HUDEP-2 (cell line): ENCODE measurements at regions not wholly inside any gene's neighbourhood (a gene's known extent, or its start where the extent isn't known, plus 50 kb on each side); places are given as distances from the start of the nearest gene placed in this dataset.

Experiments
- DNase-seq, 76 experiments: peaks; one replicate each; lab custom pipeline; 2025; ENCODE audit not compliant: unreplicated experiment in 76 of 76; lab: John Stamatoyannopoulos, UW

DNA sequence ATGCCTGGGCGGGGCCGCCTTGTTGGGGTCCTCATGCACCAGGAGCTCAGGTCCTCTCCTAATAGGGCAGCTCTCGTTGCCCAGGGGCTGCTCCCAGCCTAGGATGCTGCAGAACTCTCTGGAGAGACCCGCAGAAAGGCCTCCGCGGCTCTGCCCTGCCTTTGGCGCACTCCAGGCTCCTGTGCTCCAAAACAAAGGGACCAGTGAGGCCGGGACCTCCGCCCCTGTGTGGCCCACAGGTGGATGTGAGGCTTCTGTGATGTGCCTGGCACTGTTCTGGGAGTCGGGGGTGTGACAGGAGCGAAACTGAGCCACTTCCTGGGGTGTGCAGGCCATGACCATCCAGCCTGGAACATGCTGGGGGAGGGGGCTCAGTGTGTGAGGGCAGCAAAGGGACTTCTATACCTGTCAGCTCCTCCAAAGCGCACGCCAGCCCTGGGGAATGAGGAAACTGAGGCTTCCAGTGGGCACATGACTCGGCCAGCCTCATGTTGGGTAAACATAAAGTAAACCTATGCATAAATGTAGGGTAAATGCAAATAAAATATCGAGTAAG lies 153.2 kb downstream of the IRF8 start:
- no peak for DNase-seq

DNA sequence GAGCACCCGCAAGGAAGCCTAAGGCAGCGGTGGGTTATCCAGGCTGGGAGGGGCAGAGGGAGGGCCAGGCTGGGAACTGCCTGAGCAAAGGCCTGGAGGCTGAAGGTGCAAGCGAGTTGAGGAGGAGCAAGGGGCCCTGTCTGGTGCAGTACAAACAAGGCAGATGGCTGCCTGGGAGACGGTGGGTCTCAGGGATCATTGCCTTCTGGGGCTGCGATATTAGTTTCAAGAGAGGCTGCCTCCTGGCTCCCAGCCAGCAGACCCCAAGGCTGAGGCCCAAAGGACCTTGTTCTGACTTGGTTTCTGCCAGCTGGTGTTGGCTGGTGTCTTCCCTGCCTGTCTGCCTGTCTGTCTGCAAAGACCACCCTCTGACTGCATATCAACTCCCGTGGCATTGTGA lies 154.0 kb downstream of the IRF8 start:
- DNase-seq, result no peak

DNA sequence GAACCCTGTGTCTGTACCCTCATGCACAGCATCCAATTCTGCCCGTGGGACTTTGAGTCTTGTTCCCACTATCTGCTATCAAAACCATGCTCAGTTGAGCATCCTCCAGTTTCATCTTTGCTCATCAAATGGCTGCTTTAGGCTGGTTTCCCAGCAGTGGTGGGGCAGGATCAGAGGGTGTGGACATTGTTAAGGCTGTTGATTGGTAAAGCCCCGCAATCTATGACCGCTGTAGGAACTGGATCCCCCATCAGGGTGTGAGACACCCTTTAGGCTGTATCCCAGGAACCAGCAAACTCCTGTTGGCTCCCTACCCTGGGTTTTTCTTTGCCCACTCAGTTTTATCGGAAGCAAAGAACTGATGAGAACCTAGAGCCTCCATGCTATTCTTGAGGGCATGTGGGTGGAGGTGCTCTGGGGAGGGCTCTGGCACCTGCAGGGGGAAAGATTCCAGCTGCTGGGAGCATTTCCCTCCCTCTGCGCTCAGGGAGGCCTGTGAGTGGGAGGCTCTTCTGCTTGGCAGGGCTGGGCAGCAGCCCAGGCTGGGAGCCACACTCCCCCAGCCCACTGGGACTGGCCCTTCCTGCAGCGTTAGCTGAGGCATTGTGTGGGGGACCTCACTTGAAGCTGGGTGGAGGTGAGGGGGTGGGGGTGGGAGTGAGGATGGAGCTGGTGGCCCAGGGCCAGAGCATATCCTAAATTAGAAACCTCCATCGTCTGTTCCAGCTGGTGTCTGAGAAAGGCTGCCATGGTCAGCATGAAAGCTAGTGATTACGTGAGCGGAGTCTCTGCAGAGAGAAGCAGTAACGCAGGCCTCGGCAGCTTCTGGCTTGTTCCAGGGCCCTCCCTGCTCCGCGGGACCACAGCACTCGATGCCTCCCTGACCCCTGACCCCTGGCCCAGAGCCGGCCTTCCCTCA lies 160.6 kb downstream of the IRF8 start:
- DNase-seq, result no peak

DNA sequence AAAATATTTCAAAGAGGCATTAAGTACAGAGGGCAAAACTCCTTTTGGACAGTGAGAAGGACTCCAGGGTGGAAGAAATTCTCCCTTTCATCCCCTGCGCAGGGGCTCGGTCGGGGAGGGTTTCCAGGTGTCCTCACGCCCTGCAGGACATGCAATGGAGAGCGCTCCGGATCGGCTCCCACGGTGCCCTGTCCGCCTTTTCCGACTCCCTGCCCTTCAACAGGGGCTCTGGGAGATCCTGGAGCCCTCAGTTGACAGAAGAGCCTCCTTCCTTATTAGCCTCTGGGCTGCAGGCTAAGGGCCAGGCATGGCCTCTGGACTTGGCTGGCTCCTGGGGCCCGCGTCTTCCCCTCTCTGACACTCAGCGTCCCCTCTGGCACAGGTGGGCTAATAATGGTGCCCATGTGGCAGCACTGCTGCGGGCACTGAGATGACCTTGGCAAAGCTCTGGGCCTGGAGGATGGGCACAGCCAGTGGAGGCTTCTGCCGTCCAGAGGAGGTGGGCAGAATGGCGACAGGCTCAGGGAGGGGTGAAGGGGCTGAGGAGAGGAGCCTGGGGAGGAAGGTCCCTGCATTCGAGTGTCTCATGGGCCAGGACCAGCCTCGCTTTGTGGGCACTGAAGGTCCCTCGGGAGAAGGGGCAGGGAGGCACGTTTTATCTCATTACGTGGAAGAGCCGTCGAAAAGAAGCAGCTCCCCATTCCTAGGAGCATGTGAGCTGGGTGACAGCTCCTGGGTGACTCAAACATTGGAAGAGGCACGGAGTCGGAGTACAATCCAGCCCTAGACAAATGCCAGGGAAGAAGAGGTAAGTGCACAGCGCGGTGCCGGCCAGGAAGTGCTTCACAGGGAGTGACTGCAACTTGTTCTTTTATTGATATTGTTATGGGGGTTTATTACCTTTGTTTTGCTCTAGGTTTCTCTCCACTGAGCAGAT lies 161.7 kb downstream of the IRF8 start:
- DNase-seq, result no peak

DNA sequence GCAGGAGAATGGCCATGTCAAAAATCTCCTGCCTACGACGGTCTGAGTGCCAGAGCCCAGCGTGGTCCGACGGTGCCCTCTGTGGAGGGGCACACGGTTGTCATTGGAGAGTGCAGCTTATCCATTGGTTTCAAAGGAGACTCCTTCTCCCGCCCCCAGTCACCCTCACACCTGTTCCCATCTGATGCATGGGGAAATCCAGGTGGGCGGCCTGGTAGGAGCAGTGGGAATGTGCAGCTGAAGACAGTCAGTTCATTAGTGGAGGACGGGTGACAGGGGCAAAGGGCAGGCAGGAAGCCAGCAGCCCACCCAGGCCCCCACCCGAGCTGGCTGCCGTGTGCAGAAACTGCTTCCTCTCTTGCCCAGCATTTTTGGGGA lies 162.3 kb downstream of the IRF8 start:
- DNase-seq, result no peak

DNA sequence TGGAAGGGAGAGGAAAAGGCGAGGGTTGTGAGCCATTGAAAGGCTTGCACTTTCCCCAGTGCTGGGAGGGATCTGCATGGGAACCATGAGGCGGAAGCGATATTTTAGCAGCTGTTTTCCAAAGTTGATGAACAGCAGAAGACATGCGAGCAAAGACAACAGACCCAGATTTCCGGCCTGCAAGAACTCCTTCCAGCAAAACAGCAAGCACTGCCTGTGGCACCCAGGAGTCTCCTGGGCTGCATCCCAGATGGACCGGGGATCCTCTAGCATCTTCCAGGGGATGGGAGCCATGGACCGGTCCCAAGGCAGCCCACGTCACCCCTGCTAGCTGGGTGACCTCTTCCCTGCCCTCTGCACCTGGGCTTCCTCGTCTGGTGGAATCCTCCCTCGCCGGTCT lies 162.8 kb downstream of the IRF8 start:
- DNase-seq, result no peak

DNA sequence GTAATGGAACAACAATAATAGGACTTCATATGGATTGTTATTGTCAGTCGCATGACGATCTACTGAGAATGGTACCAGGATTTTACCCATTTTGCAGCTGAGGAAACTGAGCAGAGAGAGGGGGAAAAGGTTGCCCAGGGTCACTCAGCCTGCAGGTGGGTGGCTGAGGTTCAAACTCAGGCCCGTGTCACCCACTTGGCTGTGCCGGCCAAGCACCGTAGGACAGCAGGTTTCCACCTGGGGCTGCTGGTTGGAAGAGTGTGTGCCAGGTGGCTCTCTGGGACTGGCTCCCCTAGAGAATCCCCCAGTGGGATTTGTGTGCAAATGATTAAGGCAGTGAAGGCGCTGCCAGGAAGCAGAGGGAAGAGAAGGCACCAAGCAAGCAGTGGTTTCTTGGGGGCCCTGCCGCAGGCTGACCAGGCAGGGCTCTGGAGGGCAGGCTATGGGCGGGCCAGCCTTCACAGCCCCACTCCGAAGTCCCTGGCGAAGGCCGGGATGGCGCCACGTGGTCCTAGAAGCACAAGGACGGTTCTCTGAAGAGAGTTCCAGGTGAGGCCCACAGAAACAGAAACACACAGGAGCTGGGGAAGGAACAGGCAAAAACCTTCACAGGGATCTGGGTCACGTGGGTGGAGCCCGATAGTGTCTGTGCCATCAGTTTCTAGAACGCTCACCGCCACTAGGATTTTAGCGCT lies 163.5 kb downstream of the IRF8 start:
- no peak for DNase-seq

DNA sequence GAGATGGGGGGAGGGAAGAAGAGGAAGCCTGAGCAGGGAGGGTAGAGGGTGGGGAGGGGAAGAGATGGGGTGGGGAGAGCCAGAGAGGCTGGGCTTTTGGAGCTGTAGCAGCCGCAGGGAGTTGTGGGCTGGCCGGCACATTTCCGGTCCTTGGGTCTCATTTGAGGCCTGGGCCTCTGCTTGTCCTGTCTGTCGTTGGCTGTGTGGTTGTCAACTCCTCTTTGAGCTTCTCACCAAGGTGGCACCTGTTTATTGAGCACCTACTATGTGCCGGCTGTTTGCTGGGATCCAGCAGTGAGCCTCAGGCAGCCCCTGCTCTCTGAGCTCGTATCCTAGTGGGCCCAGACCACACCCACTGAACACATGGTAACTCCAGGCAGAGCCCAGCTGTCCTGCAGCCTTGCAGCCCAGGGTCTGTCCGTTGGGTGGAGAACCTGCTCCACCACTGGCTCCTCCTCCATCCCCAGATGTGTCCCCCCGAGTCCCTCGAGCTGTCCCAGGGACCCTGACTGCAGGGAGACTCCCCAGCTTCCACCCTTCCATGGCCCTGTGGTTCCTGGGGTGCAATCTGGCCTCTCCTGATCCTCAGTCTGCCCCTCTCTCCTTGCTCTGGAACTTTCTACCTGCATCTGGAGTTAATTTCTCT lies 164.9 kb downstream of the IRF8 start:
- no peak for DNase-seq

DNA sequence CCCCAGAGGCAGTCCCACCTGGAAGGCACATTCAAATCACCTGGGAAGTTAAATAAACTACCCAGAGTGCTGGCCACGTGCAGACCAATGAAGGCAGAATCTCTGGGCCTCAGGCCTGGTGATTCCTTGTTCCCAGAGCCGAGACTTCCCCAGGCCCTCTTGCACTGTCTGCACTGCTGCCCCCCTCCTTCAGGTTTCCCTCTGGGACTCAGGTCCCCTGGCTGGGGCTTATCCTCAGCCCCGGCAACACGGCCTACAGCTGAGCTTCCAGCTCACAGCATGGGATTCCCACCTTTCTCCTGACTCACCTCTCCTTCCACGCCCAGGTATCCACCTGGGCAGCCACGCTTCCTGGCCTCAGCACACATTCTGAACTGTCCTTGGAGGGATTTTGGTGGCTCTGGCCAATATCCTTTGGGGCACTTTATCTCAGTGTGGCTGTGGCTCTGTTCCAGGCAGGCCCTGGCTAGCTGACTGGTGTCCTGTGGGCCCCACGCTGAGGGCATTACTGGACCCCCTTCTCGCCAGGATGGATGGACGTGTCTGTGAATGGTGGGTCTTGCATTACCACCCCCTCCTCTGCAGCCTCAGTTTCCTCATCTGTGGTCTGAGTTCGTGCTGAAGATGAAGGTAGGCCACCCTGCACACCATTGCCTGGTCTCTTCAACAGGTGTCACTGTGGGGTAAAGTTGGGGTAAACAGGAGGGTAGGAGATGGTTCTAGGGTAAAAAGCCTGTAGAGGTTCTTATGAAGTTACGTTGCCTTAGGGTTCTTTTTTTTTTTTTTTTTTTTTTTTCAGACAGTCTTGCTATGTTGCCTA lies 165.7 kb downstream of the IRF8 start:
- no peak for DNase-seq

DNA sequence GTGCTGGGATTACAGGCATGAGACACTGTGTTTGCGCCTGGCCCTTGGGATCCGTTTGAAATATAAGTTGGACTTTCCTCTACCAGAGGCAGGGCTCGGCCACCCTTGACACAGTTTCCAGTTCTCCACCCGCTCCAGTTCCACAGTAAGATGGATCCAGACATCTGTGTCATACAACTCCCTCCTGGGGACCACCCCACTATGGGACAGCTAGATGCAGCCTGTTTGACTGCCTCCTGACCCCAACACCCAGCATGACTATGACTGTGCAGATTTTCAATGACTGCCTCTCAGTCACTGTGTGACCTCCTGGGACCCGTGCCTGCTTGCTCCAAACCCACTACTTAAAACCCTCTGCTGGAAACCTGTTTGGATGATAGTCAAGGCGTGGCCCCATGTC lies 166.7 kb downstream of the IRF8 start:
- DNase-seq, result no peak

DNA sequence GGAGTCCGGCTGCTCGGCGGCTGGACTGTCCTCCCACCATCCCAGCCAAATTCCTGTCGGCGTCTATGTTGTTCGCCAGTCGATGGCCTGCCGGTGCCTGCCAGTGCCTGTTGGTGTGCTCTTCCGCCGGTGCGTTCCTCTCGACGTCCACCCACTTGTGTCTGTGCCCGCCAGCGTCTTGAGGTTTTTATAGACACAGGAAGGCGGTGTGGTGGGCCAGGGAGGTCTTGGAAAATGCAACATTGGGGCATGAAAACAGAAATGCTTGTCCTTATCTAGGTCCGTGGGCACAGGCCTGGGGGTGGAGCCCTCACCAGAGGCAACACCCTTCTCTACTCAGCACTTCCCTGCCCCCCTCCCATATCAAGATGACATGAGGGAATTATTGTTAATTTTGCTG lies 167.8 kb downstream of the IRF8 start:
- peak in 17 of 76 experiments; percentile 2 to 46 (median 12) for DNase-seq

DNA sequence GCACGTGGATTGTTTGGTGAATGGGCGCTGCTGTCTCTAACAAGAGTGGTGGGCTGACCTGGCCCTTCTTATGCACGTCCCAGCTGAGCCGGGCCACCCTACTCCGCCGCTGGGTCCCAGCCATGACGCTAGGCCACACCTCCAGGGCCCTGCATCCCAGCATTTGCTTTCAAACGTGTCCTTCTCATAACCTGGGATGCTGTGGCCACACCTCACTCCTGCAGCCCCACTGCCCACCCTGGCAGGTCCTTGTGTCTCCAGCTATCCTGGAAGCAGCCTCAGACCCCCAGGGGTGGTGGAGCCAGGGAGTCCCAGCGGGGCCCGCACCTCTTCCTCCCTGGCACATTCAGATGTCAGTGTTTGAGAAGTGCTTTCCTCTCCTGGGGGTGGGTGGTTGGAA lies 168.6 kb downstream of the IRF8 start:
- no peak for DNase-seq

DNA sequence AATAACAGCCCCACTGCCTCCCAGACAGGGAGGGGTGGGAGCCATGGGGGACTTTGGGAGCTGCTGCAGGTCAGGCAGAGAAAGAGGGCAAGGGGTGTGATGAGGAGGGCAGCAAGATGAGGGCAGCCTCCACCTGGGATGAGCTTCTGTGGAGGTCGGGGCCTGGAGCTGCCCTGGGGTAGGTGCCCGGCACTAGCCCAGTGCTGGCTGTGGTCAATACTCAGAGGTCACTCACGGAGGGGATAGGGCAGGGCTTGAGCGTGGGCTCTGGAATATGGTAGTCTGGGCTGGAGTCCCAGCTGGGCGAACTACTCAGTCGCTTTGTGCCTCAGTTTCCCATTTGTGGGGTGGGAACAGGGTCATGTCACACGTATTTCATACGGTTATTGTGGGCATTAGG lies 169.0 kb downstream of the IRF8 start:
- no peak for DNase-seq

DNA sequence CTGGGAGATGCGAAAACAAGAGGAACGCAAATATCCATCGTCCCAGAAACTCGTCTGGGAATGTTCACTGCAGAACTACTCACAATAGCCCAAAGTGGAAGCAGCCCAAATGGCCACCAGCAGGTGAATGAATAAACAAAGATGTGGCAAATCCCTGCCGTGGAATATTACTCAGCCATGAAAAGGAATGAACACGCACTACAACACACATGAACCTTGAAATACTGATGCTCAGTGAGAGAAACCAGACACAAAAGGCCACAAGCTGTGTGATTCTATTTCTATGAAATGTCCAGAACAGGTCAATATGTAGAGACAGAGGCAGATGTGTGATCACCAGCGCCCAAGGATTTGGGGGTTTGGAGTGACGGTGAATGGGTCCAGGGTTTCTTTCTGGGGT lies 169.8 kb downstream of the IRF8 start:
- no peak for DNase-seq

DNA sequence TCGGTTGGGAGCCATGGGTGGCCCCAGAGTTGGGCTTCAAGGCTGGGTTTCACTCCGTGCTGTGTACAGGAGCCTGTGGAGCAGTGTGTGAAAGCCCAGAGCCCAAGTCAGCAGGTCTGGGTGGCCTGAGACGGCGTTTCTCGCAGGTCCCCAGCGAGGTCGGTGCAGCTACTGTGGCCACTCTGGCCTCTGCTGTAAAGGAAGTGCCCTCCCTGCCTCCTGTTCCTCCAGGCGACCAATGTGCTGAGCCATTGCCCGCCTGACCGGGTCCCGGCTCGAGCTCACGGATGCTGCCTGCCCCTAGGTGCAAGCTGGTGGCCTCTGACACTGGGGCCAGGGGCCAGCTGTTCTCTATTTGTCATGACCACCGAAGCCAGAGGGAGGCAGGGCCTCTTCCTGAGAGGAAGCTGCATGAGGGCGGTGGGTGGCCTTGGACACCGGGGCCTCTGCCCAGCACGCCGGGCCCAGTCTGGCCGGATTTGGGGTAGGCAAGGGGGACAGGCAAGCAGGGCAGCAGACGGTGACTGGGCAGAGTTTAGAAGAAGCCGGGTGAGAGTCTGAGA lies 170.9 kb downstream of the IRF8 start:
- DNase-seq, result no peak

DNA sequence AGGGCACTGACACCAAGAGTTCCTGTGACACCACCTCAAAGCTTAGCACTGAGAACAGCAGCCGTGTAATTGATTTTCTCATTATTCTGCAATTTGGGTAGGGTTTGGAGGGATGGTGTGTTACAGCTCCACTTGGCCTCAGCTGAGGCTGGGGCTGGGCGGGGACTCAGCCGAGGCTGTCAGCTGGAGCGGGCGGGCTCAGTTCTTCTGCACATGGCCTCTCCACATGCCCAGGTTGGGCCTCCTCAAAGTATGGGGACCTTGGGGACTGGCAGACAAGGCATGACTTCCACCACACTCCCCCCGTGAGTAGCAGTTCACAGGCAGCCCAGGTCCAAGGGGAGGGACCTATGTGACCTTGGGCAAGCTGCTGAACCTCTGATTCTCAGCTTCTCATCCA lies 171.5 kb downstream of the IRF8 start:
- DNase-seq, result no peak

DNA sequence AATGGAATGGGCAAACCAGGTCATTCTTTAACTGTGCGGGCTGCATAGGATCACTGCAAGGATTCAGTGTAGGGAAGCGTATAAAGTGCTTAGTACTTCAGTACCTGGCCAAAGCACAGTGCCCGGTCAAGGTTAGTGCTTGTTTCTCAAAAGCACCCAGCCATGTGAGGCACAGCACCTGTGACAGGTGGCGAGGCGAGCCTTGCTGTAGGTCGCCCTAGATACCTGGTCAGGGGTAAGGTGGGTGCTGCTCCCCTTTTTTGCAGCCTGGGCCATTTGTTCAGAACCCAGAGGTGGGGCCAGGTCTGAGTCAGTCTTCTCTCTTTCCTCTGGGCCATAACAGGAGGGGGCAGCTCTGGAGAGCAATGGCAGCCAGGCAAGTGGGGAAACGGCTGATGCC lies 172.0 kb downstream of the IRF8 start:
- no peak for DNase-seq

DNA sequence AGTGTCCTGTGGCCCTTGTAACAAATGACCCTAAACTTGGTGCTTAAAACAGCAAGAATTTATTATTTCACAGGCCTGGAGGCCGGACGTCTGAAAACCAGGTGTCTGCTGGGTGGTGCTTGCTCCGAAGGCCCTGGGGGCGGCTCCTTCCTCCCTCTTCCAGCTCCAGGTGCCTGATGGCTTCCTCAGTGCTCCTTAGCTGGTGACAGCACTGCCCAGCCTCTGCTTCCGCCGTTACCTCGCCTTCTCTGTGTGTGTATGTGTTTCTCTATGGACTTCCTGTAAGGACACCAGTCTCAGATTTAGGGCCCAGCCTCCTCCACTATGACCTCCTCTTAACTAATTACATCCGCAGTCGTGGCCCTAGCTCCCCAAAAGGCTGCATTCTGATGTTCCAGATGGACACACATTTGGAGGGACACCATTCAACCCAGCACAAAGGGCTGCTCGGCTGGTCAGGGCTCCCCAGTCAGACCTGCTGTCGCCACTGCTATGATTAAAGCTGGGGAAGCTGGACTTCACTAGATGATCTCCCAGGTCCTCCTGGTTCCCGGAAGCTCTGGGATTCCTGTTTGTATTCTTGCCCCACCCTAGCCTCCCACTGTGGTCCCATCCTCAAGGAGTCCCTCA lies 172.8 kb downstream of the IRF8 start:
- no peak for DNase-seq
